DND-41 (cell line): ENCODE measurements at regions not wholly inside any gene's neighbourhood (a gene's known extent, or its start where the extent isn't known, plus 50 kb on each side); places are given as distances from the start of the nearest gene placed in this dataset.

Experiments
- ATAC-seq: fragments of 200-7000 bp; cut with Tn5 transposase; 3 replicates; pipeline ENCODE4 v1.9.1; 2021; ENCODE audit warnings: low read depth; ENCODE audit not compliant: insufficient read depth
- DNase-seq: peaks from one replicate; pipeline ENCODE4 v3.0.0-alpha.2; 2020
- H2AFZ ChIP-seq: 2 replicates; pipeline ENCODE4 v1.6.0; 2012; ENCODE audit warnings: low read depth, low read length
- H3K27ac ChIP-seq: 2 replicates; pipeline ENCODE4 v1.5.1; 2012; ENCODE audit warnings: low read length, inconsistent platforms
- H3K27me3 ChIP-seq: fragments of 200-600 bp; sonication (generic); 2 replicates; pipeline ENCODE4 v1.6.0; 2012; ENCODE audit warnings: low read length, mild to moderate bottlenecking, inconsistent platforms; ENCODE audit not compliant: insufficient read depth, poor library complexity
- H3K36me3 ChIP-seq: 2 replicates; pipeline ENCODE4 v1.5.1; 2012; ENCODE audit warnings: low read length, inconsistent platforms; ENCODE audit not compliant: insufficient read depth
- H3K4me1 ChIP-seq: 2 replicates; pipeline ENCODE4 v1.5.1; 2012; ENCODE audit warnings: mild to moderate bottlenecking, low read length; ENCODE audit not compliant: insufficient read depth
- H3K4me2 ChIP-seq: 2 replicates; pipeline ENCODE4 v1.6.0; 2012; ENCODE audit warnings: mild to moderate bottlenecking, moderate library complexity, low read length, inconsistent platforms; ENCODE audit not compliant: insufficient read depth
- H3K4me3 ChIP-seq, 2 experiments: fragments of 200-600 bp in 1 of 2; shearing (Covaris generic) in 1 of 2; 2 replicates each; pipeline ENCODE4 v1.5.1; 2012 to 2016; ENCODE audit warnings: inconsistent platforms in 2 of 2, low read length in 2 of 2, mild to moderate bottlenecking in 2 of 2, low read depth in 1 of 2, moderate library complexity in 1 of 2
- H3K79me2 ChIP-seq: 2 replicates; pipeline ENCODE4 v1.6.0; 2012; ENCODE audit warnings: low read length, inconsistent platforms; ENCODE audit not compliant: insufficient read depth
- H3K9ac ChIP-seq: 2 replicates; pipeline ENCODE4 v1.6.0; 2012; ENCODE audit warnings: low read depth, mild to moderate bottlenecking, inconsistent platforms, low read length, moderate library complexity
- H3K9me3 ChIP-seq: 2 replicates; pipeline ENCODE4 v1.5.1; 2012; ENCODE audit warnings: low read length, moderate library complexity, mild to moderate bottlenecking, inconsistent platforms; ENCODE audit not compliant: insufficient read depth, severe bottlenecking
- H4K20me1 ChIP-seq: 2 replicates; pipeline ENCODE4 v1.6.0; 2012; ENCODE audit warnings: low read length; ENCODE audit not compliant: insufficient read depth
- EZH2 ChIP-seq: IDR thresholded peaks from 3 replicates; pipeline ENCODE4 v1.6.1; 2012; ENCODE audit warnings: borderline replicate concordance, low read depth, mild to moderate bottlenecking, moderate library complexity, low read length, inconsistent platforms; ENCODE audit not compliant: severe bottlenecking
- TF ChIP-seq, protein P1 (sequence below): IDR thresholded peaks from 2 replicates; pipeline ENCODE4 v1.5.1; 2012; ENCODE audit warnings: borderline replicate concordance, low read length, moderate library complexity, mild to moderate bottlenecking; ENCODE audit not compliant: poor library complexity, severe bottlenecking; ENCODE audit errors: extremely low read depth

DNA sequence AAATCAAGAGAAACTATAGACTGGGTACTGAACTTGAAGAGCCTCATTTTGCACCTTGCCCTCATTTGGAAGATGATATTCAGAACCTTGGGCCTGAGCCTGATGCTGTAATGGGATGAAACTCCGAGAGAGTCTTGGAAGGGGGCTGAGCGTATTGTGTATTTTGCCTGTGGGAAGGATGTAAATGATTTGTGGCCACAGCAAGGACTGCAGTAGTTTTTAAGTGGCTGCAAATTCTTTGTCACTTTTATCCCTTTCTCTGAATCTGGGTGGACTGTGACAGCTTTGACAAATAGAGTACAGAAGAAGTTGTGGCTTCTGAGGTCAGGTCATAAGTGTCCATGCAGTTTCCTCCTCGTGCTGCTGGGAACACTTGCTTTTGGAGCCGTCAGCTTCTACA lies 221.2 kb downstream of the ADRA2A start:
- no peak for TF ChIP-seq EZH2
- TF ChIP-seq, protein P1, sequence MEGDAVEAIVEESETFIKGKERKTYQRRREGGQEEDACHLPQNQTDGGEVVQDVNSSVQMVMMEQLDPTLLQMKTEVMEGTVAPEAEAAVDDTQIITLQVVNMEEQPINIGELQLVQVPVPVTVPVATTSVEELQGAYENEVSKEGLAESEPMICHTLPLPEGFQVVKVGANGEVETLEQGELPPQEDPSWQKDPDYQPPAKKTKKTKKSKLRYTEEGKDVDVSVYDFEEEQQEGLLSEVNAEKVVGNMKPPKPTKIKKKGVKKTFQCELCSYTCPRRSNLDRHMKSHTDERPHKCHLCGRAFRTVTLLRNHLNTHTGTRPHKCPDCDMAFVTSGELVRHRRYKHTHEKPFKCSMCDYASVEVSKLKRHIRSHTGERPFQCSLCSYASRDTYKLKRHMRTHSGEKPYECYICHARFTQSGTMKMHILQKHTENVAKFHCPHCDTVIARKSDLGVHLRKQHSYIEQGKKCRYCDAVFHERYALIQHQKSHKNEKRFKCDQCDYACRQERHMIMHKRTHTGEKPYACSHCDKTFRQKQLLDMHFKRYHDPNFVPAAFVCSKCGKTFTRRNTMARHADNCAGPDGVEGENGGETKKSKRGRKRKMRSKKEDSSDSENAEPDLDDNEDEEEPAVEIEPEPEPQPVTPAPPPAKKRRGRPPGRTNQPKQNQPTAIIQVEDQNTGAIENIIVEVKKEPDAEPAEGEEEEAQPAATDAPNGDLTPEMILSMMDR, result no peak
- Histone ChIP-seq H3K27me3 (no peaks in the 10 kb centered on the region), H3K79me2 (no peaks in the 10 kb centered on the region), H3K4me1 (no peaks in the 10 kb centered on the region), H3K9ac (no peak overlapping the region), H3K27ac (no peak overlapping the region), H2AFZ (no peak overlapping the region), H3K36me3 (no peaks in the 10 kb centered on the region), H3K4me2 (no peak overlapping the region), H3K4me3 (no peak overlapping the region), H3K9me3 (no peaks in the 10 kb centered on the region), H4K20me1 (no peaks in the 10 kb centered on the region)
- DNase-seq (no peak), ATAC-seq (no peak)

DNA sequence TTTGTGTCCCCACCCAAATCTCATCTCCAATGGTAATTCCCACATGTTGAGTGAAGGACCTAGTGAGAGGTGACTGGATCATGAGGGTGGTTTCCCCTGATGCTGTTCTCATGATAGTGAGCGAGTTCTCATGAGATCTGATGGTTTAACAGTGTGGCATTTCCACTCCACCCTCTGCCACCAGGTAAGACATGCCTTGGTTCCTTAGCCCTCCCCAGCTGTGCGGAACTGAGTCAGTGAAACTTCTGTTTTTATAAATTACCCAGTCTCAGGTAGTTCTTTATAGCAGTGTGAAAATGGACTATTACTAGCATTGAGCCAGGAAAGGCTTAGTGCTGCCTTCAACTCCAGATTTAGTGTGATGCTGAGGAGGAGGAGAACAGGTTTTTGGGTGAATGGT lies 222.2 kb downstream of the ADRA2A start:
- no peak overlapping the region for H3K4me2 ChIP-seq
- no peaks in the 10 kb centered on the region for H3K27me3 ChIP-seq
- TF ChIP-seq, protein P1, result no peak
- TF ChIP-seq EZH2, result no peak
- no peak overlapping the region for H3K27ac ChIP-seq
- no peaks in the 10 kb centered on the region for H3K79me2 ChIP-seq
- no peaks in the 10 kb centered on the region for H3K36me3 ChIP-seq
- no peaks in the 10 kb centered on the region for H4K20me1 ChIP-seq
- DNase-seq (no peak), ATAC-seq (no peak)
- no peak overlapping the region for H3K4me3 ChIP-seq
- H3K9ac ChIP-seq, result no peak overlapping the region
- H3K9me3 ChIP-seq, result no peaks in the 10 kb centered on the region
- no peaks in the 10 kb centered on the region for H3K4me1 ChIP-seq
- H2AFZ ChIP-seq, result no peak overlapping the region

DNA sequence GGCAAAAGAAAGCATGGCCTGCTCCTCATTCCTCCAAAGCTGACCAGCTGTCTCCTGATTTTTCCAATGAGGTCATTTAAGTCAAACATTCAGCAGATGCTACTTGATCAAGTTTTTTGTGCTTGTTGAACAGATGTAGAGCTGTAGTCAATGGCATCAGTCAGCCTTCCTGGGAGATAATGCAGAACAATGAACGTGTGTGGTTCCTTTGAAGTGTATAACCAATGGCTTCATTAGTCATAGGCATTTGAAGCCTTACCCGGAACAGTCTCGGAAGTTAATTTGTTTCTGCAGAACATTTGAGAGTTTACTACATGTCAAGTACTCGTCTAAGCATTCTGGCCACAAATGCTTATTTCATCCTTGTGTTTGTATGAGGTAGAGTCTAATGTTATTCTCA lies 227.1 kb downstream of the ADRA2A start:
- no peaks in the 10 kb centered on the region for H3K4me1 ChIP-seq
- DNase-seq (no peak), ATAC-seq (no peak)
- no peaks in the 10 kb centered on the region for H3K79me2 ChIP-seq
- TF ChIP-seq, protein P1, result no peak
- no peak for TF ChIP-seq EZH2
- H3K36me3 ChIP-seq, result no peaks in the 10 kb centered on the region
- H3K9ac ChIP-seq, result no peak overlapping the region
- no peak overlapping the region for H3K27ac ChIP-seq
- no peak overlapping the region for H3K4me3 ChIP-seq
- H3K27me3 ChIP-seq, result no peaks in the 10 kb centered on the region
- H3K4me2 ChIP-seq, result no peak overlapping the region
- H2AFZ ChIP-seq, result no peak overlapping the region
- no peaks in the 10 kb centered on the region for H4K20me1 ChIP-seq
- no peaks in the 10 kb centered on the region for H3K9me3 ChIP-seq

DNA sequence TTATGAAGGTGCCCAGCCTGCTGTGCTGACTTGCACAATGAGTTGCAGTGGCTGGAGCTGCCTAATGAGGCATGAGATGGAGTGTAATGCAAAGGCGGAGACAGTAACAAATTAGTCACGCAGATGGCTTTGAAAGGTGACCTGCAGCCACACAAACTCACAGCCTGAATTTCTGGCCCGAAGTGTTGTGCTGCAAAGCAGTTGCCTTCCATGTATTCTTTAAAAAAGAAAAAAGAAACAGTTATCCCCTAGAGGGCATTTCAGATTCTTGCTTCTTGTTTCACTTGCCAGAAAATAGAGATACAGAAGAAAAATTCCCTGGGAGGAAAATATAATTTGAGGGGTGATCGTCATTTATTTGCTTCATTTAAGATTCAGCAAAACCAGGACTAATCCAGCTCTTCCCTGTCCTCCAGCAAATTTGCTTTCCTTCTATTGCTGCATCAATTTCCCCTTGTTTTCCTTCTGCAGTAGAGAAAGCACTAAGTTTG lies 239.9 kb downstream of the ADRA2A start:
- no peaks in the 10 kb centered on the region for H3K9me3 ChIP-seq
- ATAC-seq, result no peak
- TF ChIP-seq, protein P1, result no peak
- TF ChIP-seq EZH2, result no peak
- H3K27ac ChIP-seq, result no peak overlapping the region
- H3K36me3 ChIP-seq, result no peaks in the 10 kb centered on the region
- H3K4me1 ChIP-seq, result no peaks in the 10 kb centered on the region
- no peaks in the 10 kb centered on the region for H3K27me3 ChIP-seq
- no peaks in the 10 kb centered on the region for H3K79me2 ChIP-seq
- H3K9ac ChIP-seq, result no peak overlapping the region
- no peak overlapping the region for H3K4me2 ChIP-seq
- no peaks in the 10 kb centered on the region for H4K20me1 ChIP-seq
- no peak for DNase-seq
- H2AFZ ChIP-seq, result no peak overlapping the region
- no peak overlapping the region for H3K4me3 ChIP-seq
